ENCODE measurements at regions not wholly inside any gene's neighbourhood (a gene's known extent, or its start where the extent isn't known, plus 50 kb on each side); places are given as distances from the start of the nearest gene placed in this dataset.

- no peak for DNase-seq
Measured at GRCh38 chr12:59929110-59929509, 333.3 kb downstream of the SLC16A7 start.

GRCh38 chr12:59934486-59934885, 338.7 kb downstream of the SLC16A7 start:
- DNase-seq: no peak

- DNase-seq: no peak
Measured at GRCh38 chr12:59936534-59936933, 340.7 kb downstream of the SLC16A7 start.

- no peak for DNase-seq
Measured at GRCh38 chr12:59937148-59937547, 341.3 kb downstream of the SLC16A7 start.

GRCh38 chr12:59938190-59938962, 342.5 kb downstream of the SLC16A7 start:
- no peak for DNase-seq

- no peak for DNase-seq
Measured at GRCh38 chr12:59940631-59941342, 345.0 kb downstream of the SLC16A7 start.

GRCh38 chr12:59941461-59941860, 345.6 kb downstream of the SLC16A7 start:
- DNase-seq: no peak

- no peak for DNase-seq
Measured at GRCh38 chr12:59944177-59944576, 348.3 kb downstream of the SLC16A7 start.

GRCh38 chr12:59946635-59947034, 350.8 kb downstream of the SLC16A7 start:
- no peak for DNase-seq

GRCh38 chr12:59963546-59963945, 367.7 kb downstream of the SLC16A7 start:
- no peak for DNase-seq

GRCh38 chr12:59972905-59973304, 377.1 kb downstream of the SLC16A7 start:
- DNase-seq: no peak

- DNase-seq: no peak
Measured at GRCh38 chr12:59973515-59973914, 377.7 kb downstream of the SLC16A7 start.

- no peak for DNase-seq
Measured at GRCh38 chr12:59977779-59978178, 381.9 kb downstream of the SLC16A7 start.

- no peak for DNase-seq
Measured at GRCh38 chr12:59980476-59980875, 384.6 kb downstream of the SLC16A7 start.

GRCh38 chr12:59999291-59999690, 403.5 kb downstream of the SLC16A7 start:
- DNase-seq: no peak

- no peak for DNase-seq
Measured at GRCh38 chr12:60010486-60010885, 414.7 kb downstream of the SLC16A7 start.

GRCh38 chr12:60012659-60013058, 416.8 kb downstream of the SLC16A7 start:
- no peak for DNase-seq

- DNase-seq: no peak
Measured at GRCh38 chr12:60014436-60014835, 418.6 kb downstream of the SLC16A7 start.

- DNase-seq: no peak
Measured at GRCh38 chr12:60020068-60020467, 424.2 kb downstream of the SLC16A7 start.

- DNase-seq: no peak
Measured at GRCh38 chr12:60021235-60021634, 425.4 kb downstream of the SLC16A7 start.

- DNase-seq: no peak
Measured at GRCh38 chr12:60027266-60027665, 431.4 kb downstream of the SLC16A7 start.

GRCh38 chr12:60034147-60034546, 438.3 kb downstream of the SLC16A7 start:
- no peak for DNase-seq

- DNase-seq: no peak
Measured at GRCh38 chr12:60035835-60036234, 440.0 kb downstream of the SLC16A7 start.

- no peak for DNase-seq
Measured at GRCh38 chr12:60042835-60043234, 447.0 kb downstream of the SLC16A7 start.

GRCh38 chr12:60043236-60043635, 447.4 kb downstream of the SLC16A7 start:
- DNase-seq: no peak

All from NCI-H2171 treated with DMSO at 0.1 percent for 48 hours (cell line).